Memory B cell (primary cell): ENCODE measurements at regions not wholly inside any gene's neighbourhood (a gene's known extent, or its start where the extent isn't known, plus 50 kb on each side); places are given as distances from the start of the nearest gene placed in this dataset.
A peak's percentile ranks its signal among the peaks of the same experiment; 100 is the strongest.

ENCODE experiments used
- ATAC-seq: fragments of 150-1000 bp; cut with Tn5 transposase; 2 replicates; pipeline ENCODE4 v1.10.0; 2021; ENCODE audit warnings: low read depth, mild to moderate bottlenecking, moderate library complexity
- DNase-seq, 2 donors: peaks; one replicate each; pipeline ENCODE4 v3.0.0; 2022; ENCODE audit warnings: low spot score in 2 of 2
- H3K27ac Mint-ChIP-seq: one replicate; pipeline ENCODE4 v1.8.0; 2022; ENCODE audit warnings: mild to moderate bottlenecking, moderate library complexity, mixed read lengths
- H3K27me3 Mint-ChIP-seq: one replicate; pipeline ENCODE4 v1.8.0; 2022; ENCODE audit warnings: mixed read lengths
- H3K36me3 Mint-ChIP-seq: one replicate; pipeline ENCODE4 v1.8.0; 2022; ENCODE audit warnings: mild to moderate bottlenecking, mixed read lengths
- H3K4me1 Mint-ChIP-seq: one replicate; pipeline ENCODE4 v1.8.0; 2022; ENCODE audit warnings: mixed read lengths
- H3K4me3 Mint-ChIP-seq: one replicate; pipeline ENCODE4 v1.8.0; 2022; ENCODE audit warnings: mild to moderate bottlenecking, moderate library complexity, mixed read lengths
- H3K9me3 Mint-ChIP-seq: one replicate; pipeline ENCODE4 v1.8.0; 2022; ENCODE audit warnings: mixed read lengths

GRCh38 chr21:17738176-17738953 lies 80.8 kb downstream of the C21orf91 start:
- Mint-ChIP-seq H3K36me3 (no peaks in the 10 kb centered on the region), H3K27me3 (no peaks in the 10 kb centered on the region), H3K4me1 (no peaks in the 10 kb centered on the region), H3K9me3 (no peaks in the 10 kb centered on the region), H3K27ac (no peak overlapping the region), H3K4me3 (no peak overlapping the region)
- DNase-seq (no peak), ATAC-seq (no peak)

- no peak overlapping the region for H3K4me3 Mint-ChIP-seq
- H3K9me3 Mint-ChIP-seq, result no peaks in the 10 kb centered on the region
- no peaks in the 10 kb centered on the region for H3K4me1 Mint-ChIP-seq
These were observed 83.1 kb downstream of the C21orf91 start for GRCh38 chr21:17736072-17736471.

GRCh38 chr21:17733209-17733608 lies 85.9 kb downstream of the C21orf91 start:
- ATAC-seq, result no peak
- Mint-ChIP-seq H3K4me3 (no peak overlapping the region), H3K27ac (no peak overlapping the region), H3K36me3 (no peaks in the 10 kb centered on the region), H3K27me3 (no peaks in the 10 kb centered on the region), H3K4me1 (no peaks in the 10 kb centered on the region), H3K9me3 (no peaks in the 10 kb centered on the region)
- no peak for DNase-seq

More at GRCh38 chr21:17736072-17736471, 83.1 kb downstream of the C21orf91 start:
- H3K27me3 Mint-ChIP-seq, result no peaks in the 10 kb centered on the region
- H3K36me3 Mint-ChIP-seq, result no peaks in the 10 kb centered on the region
- no peak overlapping the region for H3K27ac Mint-ChIP-seq
- DNase-seq (no peak), ATAC-seq (no peak)

- Mint-ChIP-seq H3K4me1 (no peaks in the 10 kb centered on the region), H3K27me3 (no peaks in the 10 kb centered on the region), H3K27ac (no peak overlapping the region), H3K36me3 (no peaks in the 10 kb centered on the region), H3K9me3 (no peaks in the 10 kb centered on the region), H3K4me3 (no peak overlapping the region)
- ATAC-seq (no peak), DNase-seq (no peak)
These were observed 86.8 kb downstream of the C21orf91 start for GRCh38 chr21:17732306-17732705.

GRCh38 chr21:17731554-17731953 lies 87.6 kb downstream of the C21orf91 start:
- no peak for ATAC-seq
- Mint-ChIP-seq H3K27ac (no peak overlapping the region), H3K9me3 (no peaks in the 10 kb centered on the region), H3K27me3 (no peaks in the 10 kb centered on the region), H3K4me3 (no peak overlapping the region), H3K4me1 (no peaks in the 10 kb centered on the region), H3K36me3 (no peaks in the 10 kb centered on the region)
- DNase-seq, result no peak

GRCh38 chr21:17730782-17731181 lies 88.4 kb downstream of the C21orf91 start:
- Mint-ChIP-seq H3K4me1 (no peaks in the 10 kb centered on the region), H3K9me3 (no peaks in the 10 kb centered on the region), H3K27ac (no peak overlapping the region), H3K36me3 (no peaks in the 10 kb centered on the region), H3K4me3 (no peak overlapping the region), H3K27me3 (no peaks in the 10 kb centered on the region)
- ATAC-seq (peak; percentile 27), DNase-seq (no peak)

- Mint-ChIP-seq H3K4me3 (no peak overlapping the region), H3K9me3 (no peaks in the 10 kb centered on the region), H3K36me3 (no peaks in the 10 kb centered on the region), H3K27ac (no peak overlapping the region), H3K4me1 (no peaks in the 10 kb centered on the region), H3K27me3 (no peaks in the 10 kb centered on the region)
- DNase-seq (no peak), ATAC-seq (no peak)
These were observed 89.7 kb downstream of the C21orf91 start for GRCh38 chr21:17729455-17729854.

GRCh38 chr21:17727361-17727760 lies 91.8 kb downstream of the C21orf91 start:
- Mint-ChIP-seq H3K9me3 (no peaks in the 10 kb centered on the region), H3K36me3 (no peaks in the 10 kb centered on the region), H3K27me3 (no peaks in the 10 kb centered on the region), H3K27ac (no peak overlapping the region), H3K4me3 (no peak overlapping the region), H3K4me1 (no peaks in the 10 kb centered on the region)
- no peak for DNase-seq
- ATAC-seq, result no peak

- Mint-ChIP-seq H3K4me1 (no peaks in the 10 kb centered on the region), H3K36me3 (no peaks in the 10 kb centered on the region), H3K27me3 (no peaks in the 10 kb centered on the region), H3K27ac (no peak overlapping the region), H3K9me3 (no peaks in the 10 kb centered on the region), H3K4me3 (no peak overlapping the region)
- ATAC-seq, result no peak
- no peak for DNase-seq
These were observed 92.9 kb downstream of the C21orf91 start for GRCh38 chr21:17726047-17726829.

GRCh38 chr21:17725339-17725738 lies 93.8 kb downstream of the C21orf91 start:
- Mint-ChIP-seq H3K4me3 (no peak overlapping the region), H3K36me3 (no peaks in the 10 kb centered on the region), H3K4me1 (no peaks in the 10 kb centered on the region), H3K27me3 (no peaks in the 10 kb centered on the region), H3K9me3 (no peaks in the 10 kb centered on the region), H3K27ac (no peak overlapping the region)
- DNase-seq (no peak), ATAC-seq (no peak)

GRCh38 chr21:17712887-17713286 lies 100.2 kb upstream of the BTG3 start:
- Mint-ChIP-seq H3K27me3 (no peaks in the 10 kb centered on the region), H3K27ac (no peak overlapping the region), H3K4me1 (peaks cover 12% of the 10 kb centered on the region), H3K36me3 (peaks cover 9% of the 10 kb centered on the region), H3K4me3 (no peak overlapping the region), H3K9me3 (peaks cover 4% of the 10 kb centered on the region)
- ATAC-seq (no peak), DNase-seq (no peak)

- peaks cover 9% of the 10 kb centered on the region for H3K36me3 Mint-ChIP-seq
- no peak for ATAC-seq
- H3K9me3 Mint-ChIP-seq, result peaks cover 4% of the 10 kb centered on the region
- peaks cover 12% of the 10 kb centered on the region for H3K4me1 Mint-ChIP-seq
- no peaks in the 10 kb centered on the region for H3K27me3 Mint-ChIP-seq
- no peak for DNase-seq
- H3K27ac Mint-ChIP-seq, result no peak overlapping the region
- H3K4me3 Mint-ChIP-seq, result no peak overlapping the region
These were observed 99.2 kb upstream of the BTG3 start for GRCh38 chr21:17711896-17712295.

- Mint-ChIP-seq H3K36me3 (peaks cover 6% of the 10 kb centered on the region), H3K27ac (no peak overlapping the region), H3K9me3 (peaks cover 4% of the 10 kb centered on the region), H3K4me1 (peaks cover 12% of the 10 kb centered on the region), H3K4me3 (no peak overlapping the region), H3K27me3 (peaks cover under 1% of the 10 kb centered on the region)
- peak; percentile 57 for ATAC-seq
- DNase-seq, result no peak
These were observed 96.5 kb upstream of the BTG3 start for GRCh38 chr21:17709266-17709611.

- DNase-seq, result no peak
- Mint-ChIP-seq H3K4me3 (no peak overlapping the region), H3K27me3 (peaks cover 2% of the 10 kb centered on the region), H3K4me1 (peaks cover 12% of the 10 kb centered on the region), H3K36me3 (peaks cover 5% of the 10 kb centered on the region), H3K9me3 (peaks cover 4% of the 10 kb centered on the region), H3K27ac (no peak overlapping the region)
- no peak for ATAC-seq
These were observed 96.0 kb upstream of the BTG3 start for GRCh38 chr21:17708522-17709265.
